ENCODE measurements at regions not wholly inside any gene's neighbourhood (a gene's known extent, or its start where the extent isn't known, plus 50 kb on each side); places are given as distances from the start of the nearest gene placed in this dataset.

GRCh38 chr18:47383729-47384128 is 132.3 kb upstream of the SKOR2 start:
- TF ChIP-seq POLR2A (conservative IDR thresholded peaks at IDR 0.05): no peak
- no peak for TF ChIP-seq TAF1 (IDR thresholded peaks at IDR 0.05; ENCODE audit: control insufficient read depth, extremely low read depth, insufficient read depth, low read length, severe bottlenecking)

Data from K562 (cell line).